ENCODE measurements at regions not wholly inside any gene's neighbourhood (a gene's known extent, or its start where the extent isn't known, plus 50 kb on each side); places are given as distances from the start of the nearest gene placed in this dataset.

- TF ChIP-seq CTCF (IDR thresholded peaks at IDR 0.05 in 4 of 5, conservative IDR thresholded peaks at IDR 0.05 in 1 of 5) (no peak), POLR2A (IDR thresholded peaks at IDR 0.05) (no peak)
Measured at GRCh38 chr11:129252621-129253020, 60.5 kb upstream of the ARHGAP32 start.

Measured in gastrocnemius medialis (tissue), 4 donors.